NCI-H748 treated with DMSO at 0.1 percent for 48 hours (cell line): ENCODE measurements at regions not wholly inside any gene's neighbourhood (a gene's known extent, or its start where the extent isn't known, plus 50 kb on each side); places are given as distances from the start of the nearest gene placed in this dataset.
"Not testable (repeated sequence)": the region's sequence is repeated elsewhere in the genome, so short reads cannot be mapped to it uniquely, and the experiment has no call there.

Experiments used
- DNase-seq: peaks from one replicate; lab custom pipeline; 2025; lab: John Stamatoyannopoulos, UW

GRCh38 chr15:79673416-79674123 is 223.2 kb downstream of the MTHFS start:
- no peak for DNase-seq

- no peak for DNase-seq
Measured at GRCh38 chr15:79674124-79674465, 222.7 kb downstream of the MTHFS start.

- DNase-seq: no peak
Measured at GRCh38 chr15:79675982-79676381, 220.8 kb downstream of the MTHFS start.

- DNase-seq: no peak
Measured at GRCh38 chr15:79676621-79677020, 220.2 kb downstream of the MTHFS start.

- DNase-seq: no peak
Measured at GRCh38 chr15:79677241-79677640, 219.6 kb downstream of the MTHFS start.

- DNase-seq: no peak
Measured at GRCh38 chr15:79678032-79678701, 218.6 kb downstream of the MTHFS start.

GRCh38 chr15:79680720-79681119 is 216.1 kb downstream of the MTHFS start:
- DNase-seq: no peak

- no peak for DNase-seq
Measured at GRCh38 chr15:79682285-79682684, 214.5 kb downstream of the MTHFS start.

- no peak for DNase-seq
Measured at GRCh38 chr15:79682851-79683288, 213.9 kb downstream of the MTHFS start.

- no peak for DNase-seq
Measured at GRCh38 chr15:79689030-79689429, 207.8 kb downstream of the MTHFS start.

- DNase-seq: no peak
Measured at GRCh38 chr15:79700951-79701480, 195.8 kb downstream of the MTHFS start.

GRCh38 chr15:79702621-79703020 is 194.2 kb downstream of the MTHFS start:
- DNase-seq: no peak

- DNase-seq: no peak
Measured at GRCh38 chr15:79721256-79721655, 175.6 kb downstream of the MTHFS start.

- no peak for DNase-seq
Measured at GRCh38 chr15:79724312-79724711, 172.5 kb downstream of the MTHFS start.

GRCh38 chr15:79724804-79725203 is 172.0 kb downstream of the MTHFS start:
- DNase-seq: no peak

- DNase-seq: no peak
Measured at GRCh38 chr15:79728867-79729266, 167.9 kb downstream of the MTHFS start.

GRCh38 chr15:79736435-79737000 is 160.3 kb downstream of the MTHFS start:
- no peak for DNase-seq

- DNase-seq: no peak
Measured at GRCh38 chr15:79738143-79738542, 158.7 kb downstream of the MTHFS start.

GRCh38 chr15:79740561-79740960 is 156.3 kb downstream of the MTHFS start:
- DNase-seq: no peak

GRCh38 chr15:79743032-79743431 is 153.8 kb downstream of the MTHFS start:
- DNase-seq: no peak

GRCh38 chr15:79744485-79744884 is 152.3 kb downstream of the MTHFS start:
- not testable (repeated sequence) for DNase-seq

GRCh38 chr15:79756365-79756764 is 140.4 kb downstream of the MTHFS start:
- DNase-seq: no peak

- DNase-seq: no peak
Measured at GRCh38 chr15:79765081-79765480, 131.7 kb downstream of the MTHFS start.
